ENCODE measurements at regions not wholly inside any gene's neighbourhood (a gene's known extent, or its start where the extent isn't known, plus 50 kb on each side); places are given as distances from the start of the nearest gene placed in this dataset.

DNA sequence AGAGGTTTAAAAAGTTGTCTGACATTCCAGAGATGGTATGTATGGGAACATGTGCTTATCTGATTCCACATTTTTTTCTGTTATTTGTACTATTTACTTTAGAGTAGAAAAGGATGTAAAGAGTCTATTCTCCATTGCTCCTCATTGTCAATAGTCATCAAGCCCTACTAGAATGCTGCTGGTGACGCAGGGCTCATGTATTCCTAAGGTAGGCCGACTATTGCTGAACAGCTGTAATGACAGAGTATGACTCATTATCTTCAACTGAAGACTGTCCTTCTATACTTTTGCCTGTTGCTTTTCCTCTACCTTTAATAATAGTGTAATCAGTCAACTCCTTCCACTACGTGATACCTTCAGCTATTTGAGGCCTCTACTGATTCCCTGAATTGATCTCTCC, 509.1 kb upstream of the NR3C2 start:
- Histone ChIP-seq H4K20me1 (ENCODE audit: insufficient read depth, low read length) (no peaks in the 10 kb centered on the region), H3K9ac (ENCODE audit: low read depth, low read length) (no peak overlapping the region), H3K27me3 (ENCODE audit: insufficient read depth, low read length, poor library complexity) (no peaks in the 10 kb centered on the region), H3K4me3 (ENCODE audit: low read depth in 1 of 2, low read length in 2 of 2) (no peak overlapping the region), H3K79me2 (ENCODE audit: insufficient read depth, low read length) (no peaks in the 10 kb centered on the region), H3K36me3 (ENCODE audit: insufficient read depth, low read length) (no peaks in the 10 kb centered on the region), H3K9me3 (ENCODE audit: insufficient read depth, low read length, severe bottlenecking) (no peaks in the 10 kb centered on the region), H2AFZ (ENCODE audit: low read depth, low read length) (no peak overlapping the region), H3K4me2 (ENCODE audit: insufficient read depth, low read length) (no peak overlapping the region), H3K4me1 (ENCODE audit: insufficient read depth, low read length) (no peaks in the 10 kb centered on the region), H3K27ac (ENCODE audit: low read length) (no peak overlapping the region)
- ATAC-seq (ENCODE audit: insufficient read depth, low read depth), result no peak
- TF ChIP-seq EZH2 (IDR thresholded peaks at IDR 0.05; ENCODE audit: borderline replicate concordance, low read depth, low read length, severe bottlenecking), result no peak
- TF ChIP-seq CTCF (IDR thresholded peaks at IDR 0.05; ENCODE audit: borderline replicate concordance, extremely low read depth, low read length, poor library complexity, severe bottlenecking), result no peak
- no peak for DNase-seq

DNA sequence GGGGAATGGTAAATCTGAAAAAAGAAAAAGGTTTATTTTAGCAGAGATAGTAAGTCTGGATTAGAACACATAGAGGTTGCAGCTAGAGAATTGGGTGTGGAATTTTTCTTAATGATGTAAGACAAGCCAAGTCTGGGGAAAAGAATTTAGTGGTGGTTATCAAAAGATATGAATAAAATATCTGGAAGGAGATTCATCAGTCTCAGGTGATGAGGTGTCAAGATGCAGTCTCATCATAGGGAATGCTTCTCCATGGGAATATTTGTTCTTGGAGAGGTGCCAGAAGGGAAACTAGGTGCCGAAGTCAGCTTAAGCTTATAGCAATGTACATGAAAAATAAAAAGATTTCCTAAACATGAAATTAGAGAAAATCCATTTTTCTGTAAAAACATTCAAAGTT, 504.1 kb upstream of the NR3C2 start:
- H3K36me3 ChIP-seq (ENCODE audit: insufficient read depth, low read length), result no peaks in the 10 kb centered on the region
- TF ChIP-seq CTCF (IDR thresholded peaks at IDR 0.05; ENCODE audit: borderline replicate concordance, extremely low read depth, low read length, poor library complexity, severe bottlenecking) (no peak), EZH2 (IDR thresholded peaks at IDR 0.05; ENCODE audit: borderline replicate concordance, low read depth, low read length, severe bottlenecking) (no peak)

DNA sequence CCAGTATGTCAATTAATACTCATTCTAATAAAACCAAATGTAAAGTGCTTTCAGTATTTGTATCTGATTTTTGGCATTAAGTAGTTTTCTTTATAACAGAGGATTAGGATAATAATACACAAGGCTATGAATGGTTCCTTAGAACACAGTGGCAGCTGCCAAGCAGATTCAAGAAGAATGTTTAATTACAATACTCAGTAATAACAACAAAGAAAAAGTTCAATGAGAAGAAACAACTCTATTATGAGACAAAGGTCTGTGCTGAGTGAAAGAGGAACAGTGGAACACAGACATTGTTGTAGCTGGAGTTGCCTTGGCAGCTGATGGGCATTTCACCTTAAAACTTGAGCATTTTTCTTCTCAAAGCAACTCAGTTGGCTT, 502.6 kb upstream of the NR3C2 start:
- Histone ChIP-seq H4K20me1 (ENCODE audit: insufficient read depth, low read length) (no peaks in the 10 kb centered on the region), H3K27ac (ENCODE audit: low read length) (no peak overlapping the region), H2AFZ (ENCODE audit: low read depth, low read length) (no peak overlapping the region), H3K9me3 (ENCODE audit: insufficient read depth, low read length, severe bottlenecking) (no peaks in the 10 kb centered on the region), H3K4me1 (ENCODE audit: insufficient read depth, low read length) (no peaks in the 10 kb centered on the region), H3K36me3 (ENCODE audit: insufficient read depth, low read length) (no peaks in the 10 kb centered on the region), H3K27me3 (ENCODE audit: insufficient read depth, low read length, poor library complexity) (no peaks in the 10 kb centered on the region), H3K4me2 (ENCODE audit: insufficient read depth, low read length) (no peak overlapping the region), H3K79me2 (ENCODE audit: insufficient read depth, low read length) (no peaks in the 10 kb centered on the region), H3K4me3 (ENCODE audit: low read depth in 1 of 2, low read length in 2 of 2) (no peak overlapping the region), H3K9ac (ENCODE audit: low read depth, low read length) (no peak overlapping the region)
- ATAC-seq (ENCODE audit: insufficient read depth, low read depth) (no peak), DNase-seq (no peak)
- TF ChIP-seq CTCF (IDR thresholded peaks at IDR 0.05; ENCODE audit: borderline replicate concordance, extremely low read depth, low read length, poor library complexity, severe bottlenecking) (no peak), EZH2 (IDR thresholded peaks at IDR 0.05; ENCODE audit: borderline replicate concordance, low read depth, low read length, severe bottlenecking) (no peak)

More for the DNA sequence above, 504.1 kb upstream of the NR3C2 start:
- Histone ChIP-seq H4K20me1 (ENCODE audit: insufficient read depth, low read length) (no peaks in the 10 kb centered on the region), H3K4me2 (ENCODE audit: insufficient read depth, low read length) (no peak overlapping the region), H3K27ac (ENCODE audit: low read length) (no peak overlapping the region), H3K4me1 (ENCODE audit: insufficient read depth, low read length) (no peaks in the 10 kb centered on the region), H3K27me3 (ENCODE audit: insufficient read depth, low read length, poor library complexity) (no peaks in the 10 kb centered on the region), H3K9ac (ENCODE audit: low read depth, low read length) (no peak overlapping the region), H2AFZ (ENCODE audit: low read depth, low read length) (no peak overlapping the region), H3K9me3 (ENCODE audit: insufficient read depth, low read length, severe bottlenecking) (no peaks in the 10 kb centered on the region), H3K79me2 (ENCODE audit: insufficient read depth, low read length) (no peaks in the 10 kb centered on the region), H3K4me3 (ENCODE audit: low read depth in 1 of 2, low read length in 2 of 2) (no peak overlapping the region)
- ATAC-seq (ENCODE audit: insufficient read depth, low read depth) (no peak), DNase-seq (no peak)
